Esophagus muscularis mucosa (tissue), 4 donors: ENCODE measurements at regions not wholly inside any gene's neighbourhood (a gene's known extent, or its start where the extent isn't known, plus 50 kb on each side); places are given as distances from the start of the nearest gene placed in this dataset.

Experiments
- DNase-seq: peaks from one replicate; pipeline ENCODE4 v3.0.0-alpha.2; 2017; ENCODE audit errors: extremely low spot score
- H3K27ac ChIP-seq, 4 donors: fragments of 200-600 bp; sonication (generic); replicated peaks in 1 of 4; 1 replicate in 3 of 4; 2 replicates in 1 of 4; pipeline ENCODE4 v1.5.1; 2016 to 2019; ENCODE audit warnings: mild to moderate bottlenecking in 1 of 4
- H3K27me3 ChIP-seq, 4 donors: fragments of 200-600 bp; sonication (generic); one replicate each; pipeline versions ENCODE4 v1.5.1 to v1.6.0; 2016 to 2019
- H3K36me3 ChIP-seq, 4 donors: fragments of 200-600 bp; sonication (generic); one replicate each; pipeline ENCODE4 v1.5.1; 2016 to 2019
- H3K4me1 ChIP-seq, 4 donors: fragments of 200-600 bp; sonication (generic); one replicate each; pipeline ENCODE4 v1.5.1; 2016 to 2019
- H3K4me3 ChIP-seq, 4 donors: fragments of 200-600 bp; sonication (generic); 1 replicate in 2 of 4; 2 replicates in 2 of 4; pipeline ENCODE4 v1.5.1; 2016 to 2019; ENCODE audit warnings: mild to moderate bottlenecking in 4 of 4, moderate library complexity in 1 of 4
- H3K9me3 ChIP-seq, 4 donors: fragments of 200-600 bp; sonication (generic); 1 replicate in 3 of 4; 2 replicates in 1 of 4; pipeline ENCODE4 v1.5.1; 2016 to 2019
- EP300 ChIP-seq: sonication (generic); formaldehyde crosslinking; IDR thresholded peaks from one replicate; pipeline ENCODE4 v1.6.1; 2017; ENCODE audit warnings: antibody characterized with exemption
- POLR2A ChIP-seq: fragments of 450-650 bp; IDR thresholded peaks from one replicate; pipeline ENCODE4 v1.6.1; 2017; ENCODE audit warnings: antibody characterized with exemption, moderate library complexity, mild to moderate bottlenecking, low read depth
- POLR2AphosphoS5 ChIP-seq, 2 donors: sonication (generic); formaldehyde crosslinking; IDR thresholded peaks; one replicate each; pipeline ENCODE4 v1.6.1; 2017; ENCODE audit warnings: antibody characterized with exemption in 2 of 2
- WGBS: methylation state at CpG from one replicate; pipeline ENCODE4 v1.1.5; 2018; 5-methylcytosine and 5-hydroxymethylcytosine counted together
- intact Hi-C: fragments of 100-400 bp; cut with DNase I; formaldehyde crosslinking; loops from one replicate; pipeline ENCODE4 v1.15.1; 2023
- TF ChIP-seq, protein P1 (sequence below), 3 experiments: fragments of 200-600 bp in 2 of 3; fragments of 450-650 bp in 1 of 3; sonication (generic) in 2 of 3; IDR thresholded peaks; one replicate each; pipeline ENCODE4 v1.5.1; 2017 to 2019; ENCODE audit warnings: antibody characterized with exemption in 3 of 3, mild to moderate bottlenecking in 2 of 3, moderate library complexity in 1 of 3

DNA sequence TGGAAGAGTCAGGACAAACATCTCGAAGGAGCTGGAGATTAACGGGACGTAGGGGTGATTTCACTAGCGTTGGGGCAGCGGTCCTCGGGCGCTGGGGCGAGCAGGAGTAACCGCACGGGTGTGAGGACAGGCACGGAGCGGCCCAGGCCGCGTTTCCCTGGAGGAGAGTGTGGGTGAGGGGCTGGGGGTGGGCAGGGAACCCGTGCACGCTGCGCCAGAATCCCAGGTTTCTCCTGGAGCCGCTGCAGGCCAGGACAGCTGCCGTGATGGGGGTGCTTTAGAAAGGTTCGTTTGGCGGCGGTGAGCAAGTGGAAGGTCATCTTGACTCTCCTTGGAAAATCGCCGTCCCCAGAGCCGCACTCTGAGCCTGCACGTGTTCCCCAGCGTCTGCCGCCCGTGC is 290.2 kb upstream of the IRX1 start:
- no peak for DNase-seq
- no peaks in the 10 kb centered on the region for H3K36me3 ChIP-seq
- 86% methylated on average over 28 of the region's 29 CpGs for WGBS
- no peak overlapping the region for H3K27ac ChIP-seq
- peaks cover 0 to 4% (median 0%) of the 10 kb centered on the region in 4 donors for H3K27me3 ChIP-seq
- no peak overlapping the region for H3K4me3 ChIP-seq
- H3K9me3 ChIP-seq = no peaks in the 10 kb centered on the region
- peaks cover 0 to 6% (median 0%) of the 10 kb centered on the region in 4 donors for H3K4me1 ChIP-seq
- TF ChIP-seq POLR2A = no peak
- no peak for TF ChIP-seq EP300
- TF ChIP-seq POLR2AphosphoS5 (IDR thresholded peaks at IDR 0.05) = no peak
- TF ChIP-seq, protein P1, sequence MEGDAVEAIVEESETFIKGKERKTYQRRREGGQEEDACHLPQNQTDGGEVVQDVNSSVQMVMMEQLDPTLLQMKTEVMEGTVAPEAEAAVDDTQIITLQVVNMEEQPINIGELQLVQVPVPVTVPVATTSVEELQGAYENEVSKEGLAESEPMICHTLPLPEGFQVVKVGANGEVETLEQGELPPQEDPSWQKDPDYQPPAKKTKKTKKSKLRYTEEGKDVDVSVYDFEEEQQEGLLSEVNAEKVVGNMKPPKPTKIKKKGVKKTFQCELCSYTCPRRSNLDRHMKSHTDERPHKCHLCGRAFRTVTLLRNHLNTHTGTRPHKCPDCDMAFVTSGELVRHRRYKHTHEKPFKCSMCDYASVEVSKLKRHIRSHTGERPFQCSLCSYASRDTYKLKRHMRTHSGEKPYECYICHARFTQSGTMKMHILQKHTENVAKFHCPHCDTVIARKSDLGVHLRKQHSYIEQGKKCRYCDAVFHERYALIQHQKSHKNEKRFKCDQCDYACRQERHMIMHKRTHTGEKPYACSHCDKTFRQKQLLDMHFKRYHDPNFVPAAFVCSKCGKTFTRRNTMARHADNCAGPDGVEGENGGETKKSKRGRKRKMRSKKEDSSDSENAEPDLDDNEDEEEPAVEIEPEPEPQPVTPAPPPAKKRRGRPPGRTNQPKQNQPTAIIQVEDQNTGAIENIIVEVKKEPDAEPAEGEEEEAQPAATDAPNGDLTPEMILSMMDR (IDR thresholded peaks at IDR 0.05) = no peak
- intact Hi-C loops = no loop called here

DNA sequence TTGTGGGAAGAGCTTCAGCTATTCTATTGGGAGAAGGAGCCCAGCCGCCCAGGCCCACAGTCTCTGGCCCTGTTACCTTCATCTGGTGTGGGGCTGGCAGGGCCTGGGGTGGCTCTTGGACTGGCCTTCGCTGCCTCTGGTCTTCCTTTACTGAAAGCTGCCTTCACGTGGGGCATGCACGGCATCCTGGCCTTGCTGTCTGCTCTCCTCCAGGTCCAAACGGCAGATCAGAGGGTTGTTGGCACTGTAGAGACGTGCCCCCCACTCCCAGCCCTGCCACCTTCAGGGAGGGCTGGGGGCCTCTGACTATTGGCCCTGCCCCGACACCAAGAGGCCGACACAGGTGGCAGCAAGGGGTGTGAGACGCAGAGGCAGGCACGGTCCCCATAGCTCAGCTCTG is 291.3 kb upstream of the IRX1 start:
- WGBS = 82% methylated on average over 10 of the region's 10 CpGs
- Histone ChIP-seq H3K27me3 (peaks cover 0 to 7% (median 2%) of the 10 kb centered on the region in 4 donors), H3K9me3 (no peaks in the 10 kb centered on the region), H3K27ac (no peak overlapping the region), H3K4me3 (no peak overlapping the region), H3K4me1 (peaks cover 0 to 6% (median 0%) of the 10 kb centered on the region in 4 donors), H3K36me3 (no peaks in the 10 kb centered on the region)
- intact Hi-C loops = no loop called here
- TF ChIP-seq POLR2AphosphoS5 (IDR thresholded peaks at IDR 0.05) (no peak), EP300 (no peak), POLR2A (no peak)
- TF ChIP-seq, protein P1 (IDR thresholded peaks at IDR 0.05) = no peak
- DNase-seq = no peak

DNA sequence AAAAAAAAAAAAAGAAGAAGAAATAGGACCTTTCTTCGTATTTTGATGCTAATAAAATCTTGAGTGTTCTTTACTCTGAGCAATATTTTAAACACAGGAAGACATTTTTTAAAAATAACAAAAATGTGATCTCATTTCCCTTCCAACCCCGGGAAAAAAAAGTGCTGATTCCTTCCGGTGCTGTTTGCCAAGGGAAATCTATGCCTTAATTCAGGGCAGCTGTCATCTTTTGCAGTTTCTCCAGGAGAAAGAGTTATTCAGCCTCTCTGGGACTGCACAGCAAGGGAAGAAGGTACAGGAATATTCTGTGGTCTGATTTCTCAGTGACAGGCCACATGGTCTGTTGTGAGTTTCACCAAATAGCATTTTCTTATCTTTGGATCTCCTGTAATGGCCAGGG is 291.9 kb upstream of the IRX1 start:
- TF ChIP-seq, protein P1 (IDR thresholded peaks at IDR 0.05) = no peak
- Histone ChIP-seq H3K27ac (no peak overlapping the region), H3K27me3 (peaks cover 0 to 10% (median 2%) of the 10 kb centered on the region in 4 donors), H3K36me3 (no peaks in the 10 kb centered on the region), H3K4me3 (no peak overlapping the region), H3K4me1 (peaks cover 0 to 6% (median 0%) of the 10 kb centered on the region in 4 donors), H3K9me3 (no peaks in the 10 kb centered on the region)
- intact Hi-C loops = no loop called here
- 25% methylated on average over 3 of the region's 3 CpGs for WGBS
- no peak for DNase-seq

DNA sequence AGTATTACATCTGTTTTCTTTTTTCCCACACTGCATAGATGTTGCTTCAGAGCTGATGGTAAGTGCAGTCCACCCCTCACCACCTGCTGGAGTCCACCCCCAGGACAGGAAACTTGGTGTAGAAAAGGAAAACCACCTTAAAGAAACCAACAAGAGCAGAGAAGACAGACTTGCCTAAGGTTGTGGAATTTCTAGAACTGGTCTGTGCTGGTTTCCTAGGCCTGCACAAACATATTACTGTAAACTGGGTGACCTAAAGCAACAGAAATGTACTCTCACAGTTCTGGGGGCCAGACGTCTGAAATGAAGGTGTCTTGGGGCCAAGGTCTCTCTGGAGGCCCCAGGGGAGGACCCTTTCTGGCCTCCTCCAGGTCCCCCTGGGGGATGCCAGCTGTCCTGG is 293.4 kb upstream of the IRX1 start:
- H3K27ac ChIP-seq = no peak overlapping the region
- no peaks in the 10 kb centered on the region for H3K36me3 ChIP-seq
- no peak for DNase-seq
- intact Hi-C loops = no loop called here
- peaks cover 0 to 15% (median 2%) of the 10 kb centered on the region in 4 donors for H3K27me3 ChIP-seq
- 40% methylated on average over 1 of the region's 1 CpG for WGBS
- H3K4me3 ChIP-seq = no peak overlapping the region
- no peaks in the 10 kb centered on the region for H3K9me3 ChIP-seq
- H3K4me1 ChIP-seq = peaks cover 0 to 6% (median 0%) of the 10 kb centered on the region in 4 donors
- TF ChIP-seq POLR2AphosphoS5 (IDR thresholded peaks at IDR 0.05) (no peak), POLR2A (no peak), EP300 (no peak)
- TF ChIP-seq, protein P1 (IDR thresholded peaks at IDR 0.05) = no peak

DNA sequence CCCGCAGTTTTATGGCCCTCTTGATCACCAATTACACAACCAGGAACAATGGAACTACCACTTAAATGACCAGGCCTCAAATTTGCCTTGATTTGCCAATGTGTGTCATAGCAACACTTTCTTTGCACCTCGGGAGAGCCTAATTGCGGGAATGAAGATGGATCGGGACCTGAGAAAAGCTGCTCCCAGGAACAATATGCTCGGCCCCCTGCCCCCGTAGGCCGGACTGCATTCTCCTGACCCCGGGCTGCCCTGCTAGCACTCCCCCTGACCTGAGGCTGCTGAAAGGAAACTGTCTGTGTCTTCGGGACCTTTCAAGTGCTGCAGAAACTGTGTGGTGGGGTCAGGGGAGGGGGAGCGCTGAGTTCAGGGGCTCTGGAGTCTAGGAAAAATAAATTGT is 294.3 kb upstream of the IRX1 start:
- peaks cover 0 to 6% (median 0%) of the 10 kb centered on the region in 4 donors for H3K4me1 ChIP-seq
- no peak for DNase-seq
- peaks cover 0 to 15% (median 2%) of the 10 kb centered on the region in 4 donors for H3K27me3 ChIP-seq
- H3K36me3 ChIP-seq = no peaks in the 10 kb centered on the region
- H3K9me3 ChIP-seq = no peaks in the 10 kb centered on the region
- H3K27ac ChIP-seq = no peak overlapping the region
- no peak for TF ChIP-seq POLR2AphosphoS5 (IDR thresholded peaks at IDR 0.05)
- no peak for TF ChIP-seq POLR2A
- TF ChIP-seq EP300 = no peak
- TF ChIP-seq, protein P1 (IDR thresholded peaks at IDR 0.05) = no peak
- intact Hi-C loops = no loop called here
- WGBS = 61% methylated on average over 10 of the region's 10 CpGs
- H3K4me3 ChIP-seq = no peak overlapping the region
